ENCODE measurements at regions not wholly inside any gene's neighbourhood (a gene's known extent, or its start where the extent isn't known, plus 50 kb on each side); places are given as distances from the start of the nearest gene placed in this dataset.

DNA sequence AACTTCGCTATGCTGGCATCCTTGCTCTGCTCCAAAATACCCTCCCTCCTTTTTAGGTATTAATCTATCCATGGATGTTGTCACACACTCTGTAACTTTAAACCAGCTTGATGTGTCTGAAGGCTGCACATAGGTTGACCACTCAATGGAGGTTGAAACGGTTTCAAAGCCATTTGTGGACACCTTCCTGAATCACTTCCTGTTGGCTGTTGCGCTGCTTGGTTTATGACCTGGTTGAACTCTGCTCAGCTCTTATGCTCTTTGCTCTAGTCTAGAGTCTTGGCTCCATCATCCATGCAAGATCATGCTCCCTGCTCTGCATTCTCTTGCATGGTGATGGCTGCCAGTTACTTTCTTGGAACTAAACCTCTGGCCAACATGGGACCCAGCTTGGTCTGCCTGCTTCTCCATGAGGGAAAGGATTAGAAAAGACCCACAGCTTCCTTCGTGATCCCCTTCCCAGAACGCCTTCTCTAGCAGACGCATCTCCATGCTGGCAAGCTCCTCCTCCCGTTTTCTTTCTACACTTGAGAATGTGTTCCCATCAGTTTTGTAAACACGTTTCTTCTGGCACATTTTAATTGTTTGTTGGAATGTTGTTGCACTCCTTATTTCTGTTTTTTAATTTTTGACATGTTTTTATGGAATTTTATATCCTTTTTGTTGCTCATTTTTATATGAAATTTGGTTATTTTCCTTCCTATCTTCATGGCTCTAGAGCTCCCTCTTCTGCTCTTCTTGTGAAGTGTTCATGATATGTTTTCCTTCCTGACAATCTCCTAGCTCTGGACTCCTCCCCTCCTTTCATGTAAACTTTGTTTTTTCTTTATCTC, 149.8 kb downstream of the XPNPEP1 start:
- ChIA-PET CTCF (interaction anchor here (0.9 to 1.7 kb wide), 5 partner anchors 10 to 79 kb away, joined by 3 to 9 read pairs (median 5); no protein-coding TSS in a partner anchor), RAD21 (ENCODE audit: low non-redundant PET in 1 of 2, low total read pairs in 2 of 2, uncharacterized antibody in 2 of 2, unreplicated experiment in 2 of 2) (no interaction called here), POLR2A (no interaction called here)
- no peaks in the 10 kb centered on the region for H3K9me2 ChIP-seq (ENCODE audit: insufficient read depth)
- peak; percentile 16 for DNase-seq (ENCODE audit: low read depth, low spot score)
- no peaks in the 10 kb centered on the region for H3K27me3 ChIP-seq (ENCODE audit: insufficient read depth, low read length)
- no peak overlapping the region for H3K9ac ChIP-seq (ENCODE audit: low read length)
- H3K36me3 ChIP-seq (ENCODE audit: control insufficient read depth in 1 of 2, insufficient read depth in 2 of 2, low read length in 2 of 2), result no peaks in the 10 kb centered on the region
- H3K4me3 ChIP-seq (replicated peaks in 1 of 2; ENCODE audit: low read depth in 1 of 2, low read length in 2 of 2), result no peak overlapping the region
- no peak overlapping the region for H2AFZ ChIP-seq (ENCODE audit: low read depth, low read length, poor library complexity, severe bottlenecking)
- peak; percentile 86 for ATAC-seq
- no peak for TF ChIP-seq YY1 (IDR thresholded peaks at IDR 0.05; ENCODE audit: extremely low read depth, insufficient replicate concordance, low read depth, low read length)
- no peak for TF ChIP-seq SP1 (IDR thresholded peaks at IDR 0.05; ENCODE audit: low read depth)
- no peak for TF ChIP-seq CEBPB (IDR thresholded peaks at IDR 0.05; ENCODE audit: low read depth)
- TF ChIP-seq, protein P1, sequence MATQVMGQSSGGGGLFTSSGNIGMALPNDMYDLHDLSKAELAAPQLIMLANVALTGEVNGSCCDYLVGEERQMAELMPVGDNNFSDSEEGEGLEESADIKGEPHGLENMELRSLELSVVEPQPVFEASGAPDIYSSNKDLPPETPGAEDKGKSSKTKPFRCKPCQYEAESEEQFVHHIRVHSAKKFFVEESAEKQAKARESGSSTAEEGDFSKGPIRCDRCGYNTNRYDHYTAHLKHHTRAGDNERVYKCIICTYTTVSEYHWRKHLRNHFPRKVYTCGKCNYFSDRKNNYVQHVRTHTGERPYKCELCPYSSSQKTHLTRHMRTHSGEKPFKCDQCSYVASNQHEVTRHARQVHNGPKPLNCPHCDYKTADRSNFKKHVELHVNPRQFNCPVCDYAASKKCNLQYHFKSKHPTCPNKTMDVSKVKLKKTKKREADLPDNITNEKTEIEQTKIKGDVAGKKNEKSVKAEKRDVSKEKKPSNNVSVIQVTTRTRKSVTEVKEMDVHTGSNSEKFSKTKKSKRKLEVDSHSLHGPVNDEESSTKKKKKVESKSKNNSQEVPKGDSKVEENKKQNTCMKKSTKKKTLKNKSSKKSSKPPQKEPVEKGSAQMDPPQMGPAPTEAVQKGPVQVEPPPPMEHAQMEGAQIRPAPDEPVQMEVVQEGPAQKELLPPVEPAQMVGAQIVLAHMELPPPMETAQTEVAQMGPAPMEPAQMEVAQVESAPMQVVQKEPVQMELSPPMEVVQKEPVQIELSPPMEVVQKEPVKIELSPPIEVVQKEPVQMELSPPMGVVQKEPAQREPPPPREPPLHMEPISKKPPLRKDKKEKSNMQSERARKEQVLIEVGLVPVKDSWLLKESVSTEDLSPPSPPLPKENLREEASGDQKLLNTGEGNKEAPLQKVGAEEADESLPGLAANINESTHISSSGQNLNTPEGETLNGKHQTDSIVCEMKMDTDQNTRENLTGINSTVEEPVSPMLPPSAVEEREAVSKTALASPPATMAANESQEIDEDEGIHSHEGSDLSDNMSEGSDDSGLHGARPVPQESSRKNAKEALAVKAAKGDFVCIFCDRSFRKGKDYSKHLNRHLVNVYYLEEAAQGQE (IDR thresholded peaks at IDR 0.05; ENCODE audit: low read depth), result no peak
- TF ChIP-seq, protein P2, sequence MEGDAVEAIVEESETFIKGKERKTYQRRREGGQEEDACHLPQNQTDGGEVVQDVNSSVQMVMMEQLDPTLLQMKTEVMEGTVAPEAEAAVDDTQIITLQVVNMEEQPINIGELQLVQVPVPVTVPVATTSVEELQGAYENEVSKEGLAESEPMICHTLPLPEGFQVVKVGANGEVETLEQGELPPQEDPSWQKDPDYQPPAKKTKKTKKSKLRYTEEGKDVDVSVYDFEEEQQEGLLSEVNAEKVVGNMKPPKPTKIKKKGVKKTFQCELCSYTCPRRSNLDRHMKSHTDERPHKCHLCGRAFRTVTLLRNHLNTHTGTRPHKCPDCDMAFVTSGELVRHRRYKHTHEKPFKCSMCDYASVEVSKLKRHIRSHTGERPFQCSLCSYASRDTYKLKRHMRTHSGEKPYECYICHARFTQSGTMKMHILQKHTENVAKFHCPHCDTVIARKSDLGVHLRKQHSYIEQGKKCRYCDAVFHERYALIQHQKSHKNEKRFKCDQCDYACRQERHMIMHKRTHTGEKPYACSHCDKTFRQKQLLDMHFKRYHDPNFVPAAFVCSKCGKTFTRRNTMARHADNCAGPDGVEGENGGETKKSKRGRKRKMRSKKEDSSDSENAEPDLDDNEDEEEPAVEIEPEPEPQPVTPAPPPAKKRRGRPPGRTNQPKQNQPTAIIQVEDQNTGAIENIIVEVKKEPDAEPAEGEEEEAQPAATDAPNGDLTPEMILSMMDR (IDR thresholded peaks at IDR 0.05 in 2 of 3, conservative IDR thresholded peaks at IDR 0.05 in 1 of 3; ENCODE audit: borderline replicate concordance in 1 of 3, insufficient read depth in 1 of 3, low read depth in 2 of 3, low read length in 2 of 3), result peak; percentile 26 to 83 (median 55); a peak in 5 of 6 replicates
- TF ChIP-seq EZH2 (IDR thresholded peaks at IDR 0.05), result no peak
- no peak for TF ChIP-seq JUND (IDR thresholded peaks at IDR 0.05)
- peak; percentile 64 for TF ChIP-seq RAD21 (IDR thresholded peaks at IDR 0.05; ENCODE audit: low read depth)
- TF ChIP-seq POLR2AphosphoS5 (IDR thresholded peaks at IDR 0.05; ENCODE audit: low read depth, low read length), result no peak
- TF ChIP-seq, protein P3, sequence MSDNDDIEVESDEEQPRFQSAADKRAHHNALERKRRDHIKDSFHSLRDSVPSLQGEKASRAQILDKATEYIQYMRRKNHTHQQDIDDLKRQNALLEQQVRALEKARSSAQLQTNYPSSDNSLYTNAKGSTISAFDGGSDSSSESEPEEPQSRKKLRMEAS (IDR thresholded peaks at IDR 0.05), result no peak
- TF ChIP-seq, protein P4, sequence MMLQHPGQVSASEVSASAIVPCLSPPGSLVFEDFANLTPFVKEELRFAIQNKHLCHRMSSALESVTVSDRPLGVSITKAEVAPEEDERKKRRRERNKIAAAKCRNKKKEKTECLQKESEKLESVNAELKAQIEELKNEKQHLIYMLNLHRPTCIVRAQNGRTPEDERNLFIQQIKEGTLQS (IDR thresholded peaks at IDR 0.05), result no peak
- no peak for TF ChIP-seq CBX3 (IDR thresholded peaks at IDR 0.05; ENCODE audit: low read depth)
- TF ChIP-seq ELF1 (IDR thresholded peaks at IDR 0.05; ENCODE audit: borderline replicate concordance, low read depth), result no peak
- TF ChIP-seq ZFX (IDR thresholded peaks at IDR 0.05), result no peak
- no peak for TF ChIP-seq POLR2A (IDR thresholded peaks at IDR 0.05; ENCODE audit: borderline replicate concordance, extremely low read depth, insufficient read depth, insufficient read length)
- H3K4me2 ChIP-seq (ENCODE audit: low read length), result no peak overlapping the region
- H4K20me1 ChIP-seq (ENCODE audit: insufficient read depth), result no peaks in the 10 kb centered on the region
- H3K4me1 ChIP-seq (ENCODE audit: control insufficient read depth in 1 of 2, insufficient read depth in 2 of 2, low read length in 2 of 2), result no peaks in the 10 kb centered on the region
- H3K27ac ChIP-seq (ENCODE audit: low read depth, low read length), result no peak overlapping the region
- intact Hi-C loops (cut with micrococcal nuclease), result no loop called here
- no TSS peak for BruUV-seq (replicated peaks)
- H3K79me2 ChIP-seq (ENCODE audit: insufficient read depth, low read length), result no peaks in the 10 kb centered on the region
- H3K9me3 ChIP-seq (ENCODE audit: control insufficient read depth in 1 of 2, insufficient read depth in 1 of 2, low read depth in 1 of 2, low read length in 2 of 2), result 0 out of 4 replicates have a peak, but pooled peaks cover 0 to 1% of the 10 kb centered on the region in 2 experiments

Data from HCT116 (cell line).